WTC11 (cell line): ENCODE measurements at regions not wholly inside any gene's neighbourhood (a gene's known extent, or its start where the extent isn't known, plus 50 kb on each side); places are given as distances from the start of the nearest gene placed in this dataset.

Experiments
- ATAC-seq: fragments of 200-7000 bp; cut with Tn5 transposase; 2 replicates; pipeline ENCODE4 v1.10.0; 2021; ENCODE audit warnings: mild to moderate bottlenecking, moderate library complexity
- CTCF ChIA-PET: fragments of 300-600 bp; sonication (Branson Sonifier 250); formaldehyde crosslinking; loops from one replicate; lab custom pipeline; 2021; ENCODE audit warnings: antibody characterized with exemption; lab: Charles Lee
- POLR2A ChIA-PET: fragments of 350-600 bp; sonication (Branson Sonifier 250); formaldehyde crosslinking; loops from one replicate; lab custom pipeline; 2021; ENCODE audit warnings: antibody characterized with exemption; lab: Charles Lee
- DNase-seq: peaks from one replicate; pipeline ENCODE4 v3.0.0; 2021; ENCODE audit warnings: low spot score
- H3K27ac Mint-ChIP-seq: 2 replicates; pipeline ENCODE4 v1.8.0; 2021; ENCODE audit warnings: mixed read lengths
- H3K27me3 Mint-ChIP-seq: 2 replicates; pipeline ENCODE4 v1.8.0; 2021; ENCODE audit warnings: low read depth, mild to moderate bottlenecking, moderate library complexity, mixed read lengths
- H3K36me3 Mint-ChIP-seq: 2 replicates; pipeline ENCODE4 v1.8.0; 2021; ENCODE audit warnings: mixed read lengths
- H3K4me1 Mint-ChIP-seq: 2 replicates; pipeline ENCODE4 v1.8.0; 2022; ENCODE audit warnings: mixed read lengths
- H3K4me3 Mint-ChIP-seq: 2 replicates; pipeline ENCODE4 v1.8.0; 2021; ENCODE audit warnings: mild to moderate bottlenecking, moderate library complexity, mixed read lengths
- H3K9me3 Mint-ChIP-seq: 2 replicates; pipeline ENCODE4 v1.8.0; 2021; ENCODE audit warnings: mixed read lengths
- AR ChIP-seq: fragments of 250-450 bp; sonication (Bioruptor Pico); IDR thresholded peaks from 2 replicates; pipeline ENCODE4 v1.9.0; 2021; ENCODE audit warnings: mild to moderate bottlenecking
- CTCF ChIP-seq: fragments of 200-600 bp; IDR thresholded peaks from 2 replicates; pipeline ENCODE4 v1.8.0; 2022; ENCODE audit warnings: antibody characterized with exemption
- ETV6 ChIP-seq: sonication (generic); formaldehyde crosslinking; IDR thresholded peaks from 2 replicates; pipeline ENCODE4 v1.8.1; 2022; ENCODE audit warnings: mild to moderate bottlenecking, missing genetic modification reagents
- FOXJ3 ChIP-seq: sonication (generic); formaldehyde crosslinking; IDR thresholded peaks from 2 replicates; pipeline ENCODE4 v1.9.0; 2021; ENCODE audit warnings: missing genetic modification reagents, mild to moderate bottlenecking, borderline replicate concordance
- GTF2I ChIP-seq: fragments of 250-450 bp; sonication (Bioruptor Pico); conservative IDR thresholded peaks from 2 replicates; pipeline ENCODE4 v1.4.0; 2021; ENCODE audit warnings: mild to moderate bottlenecking
- HMGXB4 ChIP-seq: sonication (generic); formaldehyde crosslinking; IDR thresholded peaks from 2 replicates; pipeline ENCODE4 v1.8.1; 2023; ENCODE audit warnings: mild to moderate bottlenecking, moderate library complexity, missing genetic modification reagents
- IRF2 ChIP-seq: sonication (generic); formaldehyde crosslinking; IDR thresholded peaks from 2 replicates; pipeline ENCODE4 v1.8.0; 2022; ENCODE audit warnings: low read depth, missing genetic modification reagents, borderline replicate concordance
- JAZF1 ChIP-seq: fragments of 250-450 bp; sonication (Bioruptor Pico); IDR thresholded peaks from 2 replicates; pipeline ENCODE4 v1.9.0; 2021; ENCODE audit warnings: moderate library complexity, mild to moderate bottlenecking, inconsistent platforms
- JUN ChIP-seq: sonication (generic); formaldehyde crosslinking; IDR thresholded peaks from 2 replicates; pipeline ENCODE4 v1.8.0; 2023; ENCODE audit warnings: mild to moderate bottlenecking, missing genetic modification reagents
- MLX ChIP-seq: sonication (generic); formaldehyde crosslinking; IDR thresholded peaks from 2 replicates; pipeline ENCODE4 v1.8.1; 2023; ENCODE audit warnings: mild to moderate bottlenecking, missing genetic modification reagents, moderate library complexity
- MXD4 ChIP-seq: fragments of 250-450 bp; sonication (Bioruptor Pico); IDR thresholded peaks from 2 replicates; pipeline ENCODE4 v1.8.0; 2021; ENCODE audit warnings: mild to moderate bottlenecking, moderate library complexity, borderline replicate concordance
- NFE2L1 ChIP-seq: sonication (generic); formaldehyde crosslinking; IDR thresholded peaks from 2 replicates; pipeline ENCODE4 v1.8.1; 2023; ENCODE audit warnings: missing genetic modification reagents
- NR3C1 ChIP-seq: sonication (generic); formaldehyde crosslinking; conservative IDR thresholded peaks from 2 replicates; pipeline ENCODE4 v1.8.1; 2023; ENCODE audit warnings: low read depth, mild to moderate bottlenecking, missing genetic modification reagents
- OVOL2 ChIP-seq: fragments of 250-450 bp; sonication (Bioruptor Pico); IDR thresholded peaks from 2 replicates; pipeline ENCODE4 v1.9.0; 2021; ENCODE audit warnings: mild to moderate bottlenecking, borderline replicate concordance
- SMAD3 ChIP-seq: sonication (generic); formaldehyde crosslinking; IDR thresholded peaks from 2 replicates; pipeline ENCODE4 v1.8.0; 2022; ENCODE audit warnings: missing genetic modification reagents, mild to moderate bottlenecking, borderline replicate concordance
- SMAD4 ChIP-seq: sonication (generic); formaldehyde crosslinking; IDR thresholded peaks from 2 replicates; pipeline ENCODE4 v1.8.0; 2022; ENCODE audit warnings: mild to moderate bottlenecking, missing genetic modification reagents
- USF2 ChIP-seq: sonication (generic); formaldehyde crosslinking; IDR thresholded peaks from 2 replicates; pipeline ENCODE4 v1.8.1; 2023; ENCODE audit warnings: mild to moderate bottlenecking, missing genetic modification reagents, moderate library complexity
- ZNF138 ChIP-seq: sonication (generic); formaldehyde crosslinking; conservative IDR thresholded peaks from 2 replicates; pipeline ENCODE4 v1.8.1; 2022; ENCODE audit warnings: mild to moderate bottlenecking, moderate library complexity, missing genetic modification reagents
- ZNF423 ChIP-seq: fragments of 250-450 bp; sonication (Bioruptor Pico); IDR thresholded peaks from 2 replicates; pipeline ENCODE4 v2.1.2; 2022; ENCODE audit warnings: mild to moderate bottlenecking, moderate library complexity
- ZNF512 ChIP-seq: sonication (generic); formaldehyde crosslinking; IDR thresholded peaks from 2 replicates; pipeline ENCODE4 v1.8.1; 2022; ENCODE audit warnings: missing genetic modification reagents, borderline replicate concordance
- ZSCAN18 ChIP-seq: fragments of 250-450 bp; sonication (Bioruptor Pico); IDR thresholded peaks from 2 replicates; pipeline ENCODE4 v2.1.2; 2022; ENCODE audit warnings: mild to moderate bottlenecking, moderate library complexity

GRCh38 chr15:31925541-31925940 is 104.8 kb upstream of the CHRNA7 start:
- H3K4me3 Mint-ChIP-seq, result no peak overlapping the region
- H3K4me1 Mint-ChIP-seq, result peaks cover 6% of the 10 kb centered on the region; the same call in 1 of the 2 replicates
- POLR2A ChIA-PET, result no interaction called here
- H3K36me3 Mint-ChIP-seq, result peaks cover 16% of the 10 kb centered on the region
- TF ChIP-seq CTCF (no peak), ZNF512 (no peak), IRF2 (CRISPR knock-in tag) (no peak), JAZF1 (CRISPR knock-in tag) (no peak), OVOL2 (CRISPR knock-in tag) (no peak), ZSCAN18 (CRISPR knock-in tag) (no peak), ETV6 (CRISPR knock-in tag) (no peak), HMGXB4 (CRISPR knock-in tag) (no peak), MXD4 (no peak), NR3C1 (CRISPR knock-in tag) (no peak), MLX (no peak), FOXJ3 (CRISPR knock-in tag) (no peak)
- ATAC-seq, result no peak
- peaks cover 34% of the 10 kb centered on the region for H3K9me3 Mint-ChIP-seq
- no peak for DNase-seq
- H3K27me3 Mint-ChIP-seq, result peaks cover 4% of the 10 kb centered on the region
- no peak overlapping the region for H3K27ac Mint-ChIP-seq
- CTCF ChIA-PET, result no interaction called here

- no peak overlapping the region for H3K27ac Mint-ChIP-seq
- H3K4me3 Mint-ChIP-seq, result no peak overlapping the region
- no peak for ATAC-seq
- no peaks in the 10 kb centered on the region for H3K9me3 Mint-ChIP-seq
- H3K27me3 Mint-ChIP-seq, result no peaks in the 10 kb centered on the region
- H3K4me1 Mint-ChIP-seq, result peaks cover 10% of the 10 kb centered on the region
- DNase-seq, result no peak
- no peaks in the 10 kb centered on the region for H3K36me3 Mint-ChIP-seq
- ChIA-PET POLR2A (no interaction called here), CTCF (interaction anchor here (1.9 kb wide), 1 partner anchor 44 kb away, joined by 8 read pairs; no protein-coding TSS in a partner anchor)
- no peak for TF ChIP-seq NFE2L1
- TF ChIP-seq SMAD4, result no peak
- TF ChIP-seq HMGXB4 (CRISPR knock-in tag), result no peak
- TF ChIP-seq SMAD3, result no peak
- TF ChIP-seq ZNF138 (CRISPR knock-in tag), result no peak
- TF ChIP-seq ZSCAN18 (CRISPR knock-in tag), result no peak
- no peak for TF ChIP-seq JUN
- no peak for TF ChIP-seq AR (CRISPR knock-in tag)
- no peak for TF ChIP-seq USF2 (CRISPR knock-in tag)
- TF ChIP-seq GTF2I (CRISPR knock-in tag), result no peak
- no peak for TF ChIP-seq ZNF423 (CRISPR knock-in tag)
These were observed 99.3 kb upstream of the CHRNA7 start for GRCh38 chr15:31930967-31931366.
